Neural cell (in vitro differentiated cells): ENCODE measurements at regions not wholly inside any gene's neighbourhood (a gene's known extent, or its start where the extent isn't known, plus 50 kb on each side); places are given as distances from the start of the nearest gene placed in this dataset.

Experiments used
- H2AFZ ChIP-seq: fragments of 200-600, 300-800 bp; sonication (generic), shearing (Covaris generic); 2 replicates; pipeline ENCODE4 v1.6.0; 2014; ENCODE audit warnings: low read depth, mild to moderate bottlenecking, antibody characterized with exemption, low read length, moderate library complexity
- H3F3A ChIP-seq: fragments of 200-600 bp; shearing (Covaris generic); 2 replicates; pipeline ENCODE4 v1.6.1; 2016; ENCODE audit warnings: mild to moderate bottlenecking, moderate library complexity, mixed read lengths, antibody characterized with exemption, low read length; ENCODE audit not compliant: insufficient read depth, poor library complexity, severe bottlenecking
- H3K27ac ChIP-seq: fragments of 200-600, 300-800 bp; sonication (generic), shearing (Covaris generic); 2 replicates; pipeline ENCODE4 v1.5.1; 2014; ENCODE audit warnings: mild to moderate bottlenecking, low read length, moderate library complexity
- H3K27me3 ChIP-seq: fragments of 300-800, 200-600 bp; sonication (generic), shearing (Covaris generic); 2 replicates; pipeline ENCODE4 v1.6.0; 2014; ENCODE audit warnings: mild to moderate bottlenecking, low read depth, low read length, moderate library complexity; ENCODE audit not compliant: insufficient read depth
- H3K36me3 ChIP-seq: fragments of 300-800, 200-600 bp; sonication (generic), shearing (Covaris generic); 2 replicates; pipeline ENCODE4 v1.5.1; 2014; ENCODE audit warnings: mild to moderate bottlenecking, antibody characterized with exemption, low read length, moderate library complexity; ENCODE audit not compliant: insufficient read depth
- H3K4me2 ChIP-seq: fragments of 300-800, 200-600 bp; sonication (generic), shearing (Covaris generic); 2 replicates; pipeline ENCODE4 v1.6.0; 2014; ENCODE audit warnings: mild to moderate bottlenecking, low read length
- H3K4me3 ChIP-seq: fragments of 300-800, 200-600 bp; sonication (generic), shearing (Covaris generic); 2 replicates; pipeline ENCODE4 v1.5.1; 2014; ENCODE audit warnings: mild to moderate bottlenecking, low read length, moderate library complexity
- H3K79me2 ChIP-seq: fragments of 200-600 bp; shearing (Covaris generic); replicated peaks from 2 replicates; pipeline ENCODE4 v1.6.0; 2014; ENCODE audit warnings: mild to moderate bottlenecking, low read length, moderate library complexity; ENCODE audit not compliant: insufficient read depth
- H3K9ac ChIP-seq: fragments of 300-800, 200-600 bp; sonication (generic), shearing (Covaris generic); 2 replicates; pipeline ENCODE4 v1.6.1; 2016; ENCODE audit warnings: mild to moderate bottlenecking, low read length, mixed read lengths
- H3K9me2 ChIP-seq: fragments of 200-600 bp; shearing (Covaris generic); 2 replicates; pipeline ENCODE4 v1.6.1; 2016; ENCODE audit warnings: mild to moderate bottlenecking, low read length, mixed read lengths; ENCODE audit not compliant: insufficient read depth
- H3K9me3 ChIP-seq: fragments of 200-600, 300-800 bp; sonication (generic), shearing (Covaris generic); 2 replicates; pipeline ENCODE4 v1.6.1; 2016; ENCODE audit warnings: mild to moderate bottlenecking, mixed run types, low read length, moderate library complexity, mixed read lengths
- H4K20me1 ChIP-seq: fragments of 200-600 bp; shearing (Covaris generic); 2 replicates; pipeline ENCODE4 v1.6.1; 2016; ENCODE audit warnings: mild to moderate bottlenecking, mixed run types; ENCODE audit not compliant: insufficient read depth
- EP300 ChIP-seq: fragments of 450-650 bp; conservative IDR thresholded peaks from 2 replicates; pipeline ENCODE4 v1.6.1; 2014; ENCODE audit warnings: antibody characterized with exemption, mild to moderate bottlenecking, moderate library complexity; ENCODE audit not compliant: poor library complexity, severe bottlenecking
- EZH2 ChIP-seq: fragments of 200-600, 300-800 bp; shearing (Covaris generic), sonication (generic); IDR thresholded peaks from 2 replicates; pipeline ENCODE4 v1.6.1; 2014; ENCODE audit warnings: antibody characterized with exemption, low read length, borderline replicate concordance, mild to moderate bottlenecking; ENCODE audit not compliant: insufficient read depth, poor library complexity, severe bottlenecking
- MXI1 ChIP-seq: fragments of 450-650 bp; conservative IDR thresholded peaks from 2 replicates; pipeline ENCODE4 v1.6.1; 2014; ENCODE audit warnings: antibody characterized with exemption, mild to moderate bottlenecking; ENCODE audit not compliant: poor library complexity, severe bottlenecking
- POLR2AphosphoS5 ChIP-seq: IDR thresholded peaks from 2 replicates; pipeline ENCODE4 v1.6.1; 2012
- RAD21 ChIP-seq: fragments of 450-650 bp; conservative IDR thresholded peaks from 2 replicates; pipeline ENCODE4 v1.6.1; 2014; ENCODE audit warnings: antibody characterized with exemption, mild to moderate bottlenecking, moderate library complexity
- REST ChIP-seq: IDR thresholded peaks from 2 replicates; pipeline ENCODE4 v1.6.1; 2012; ENCODE audit warnings: borderline replicate concordance
- SMC3 ChIP-seq: fragments of 450-650 bp; conservative IDR thresholded peaks from 2 replicates; pipeline ENCODE4 v1.6.1; 2014; ENCODE audit warnings: antibody characterized with exemption, mild to moderate bottlenecking, moderate library complexity; ENCODE audit not compliant: poor library complexity
- TAF1 ChIP-seq: IDR thresholded peaks from 2 replicates; pipeline ENCODE4 v1.6.1; 2012; ENCODE audit warnings: low read depth
- TF ChIP-seq, protein P1 (sequence below): fragments of 450-650 bp; IDR thresholded peaks from 2 replicates; pipeline ENCODE4 v1.5.1; 2014; ENCODE audit warnings: antibody characterized with exemption, mild to moderate bottlenecking, moderate library complexity; ENCODE audit not compliant: poor library complexity, severe bottlenecking

DNA sequence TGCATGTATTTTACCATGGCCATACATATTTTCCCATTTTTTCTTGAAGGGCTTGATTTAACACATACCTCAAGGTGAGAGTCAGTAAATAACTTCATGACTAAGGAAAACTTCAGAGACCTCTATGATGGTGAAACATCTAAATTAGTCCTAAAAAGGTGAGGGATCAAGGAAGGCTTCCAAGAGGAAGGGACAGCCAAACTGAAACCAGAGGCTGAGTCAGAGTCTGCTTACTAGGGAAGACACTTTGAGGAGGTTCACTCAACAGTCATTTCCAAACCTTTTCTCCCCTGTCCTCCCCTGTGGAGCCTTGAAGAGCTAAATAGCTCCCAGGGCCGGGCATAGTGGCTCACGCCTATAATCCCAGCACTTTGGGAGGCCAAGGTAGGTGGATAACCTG is 206.6 kb downstream of the SHQ1 start:
- Histone ChIP-seq H3K9me2 (no peaks in the 10 kb centered on the region), H3K4me3 (no peak overlapping the region), H3K9ac (no peak overlapping the region), H3K9me3 (no peaks in the 10 kb centered on the region), H4K20me1 (no peaks in the 10 kb centered on the region), H3K4me2 (no peak overlapping the region), H2AFZ (no peak overlapping the region), H3K36me3 (no peaks in the 10 kb centered on the region), H3K79me2 (no peaks in the 10 kb centered on the region), H3F3A (no peaks in the 10 kb centered on the region), H3K27me3 (no peaks in the 10 kb centered on the region), H3K27ac (no peak overlapping the region)
- TF ChIP-seq, protein P1, sequence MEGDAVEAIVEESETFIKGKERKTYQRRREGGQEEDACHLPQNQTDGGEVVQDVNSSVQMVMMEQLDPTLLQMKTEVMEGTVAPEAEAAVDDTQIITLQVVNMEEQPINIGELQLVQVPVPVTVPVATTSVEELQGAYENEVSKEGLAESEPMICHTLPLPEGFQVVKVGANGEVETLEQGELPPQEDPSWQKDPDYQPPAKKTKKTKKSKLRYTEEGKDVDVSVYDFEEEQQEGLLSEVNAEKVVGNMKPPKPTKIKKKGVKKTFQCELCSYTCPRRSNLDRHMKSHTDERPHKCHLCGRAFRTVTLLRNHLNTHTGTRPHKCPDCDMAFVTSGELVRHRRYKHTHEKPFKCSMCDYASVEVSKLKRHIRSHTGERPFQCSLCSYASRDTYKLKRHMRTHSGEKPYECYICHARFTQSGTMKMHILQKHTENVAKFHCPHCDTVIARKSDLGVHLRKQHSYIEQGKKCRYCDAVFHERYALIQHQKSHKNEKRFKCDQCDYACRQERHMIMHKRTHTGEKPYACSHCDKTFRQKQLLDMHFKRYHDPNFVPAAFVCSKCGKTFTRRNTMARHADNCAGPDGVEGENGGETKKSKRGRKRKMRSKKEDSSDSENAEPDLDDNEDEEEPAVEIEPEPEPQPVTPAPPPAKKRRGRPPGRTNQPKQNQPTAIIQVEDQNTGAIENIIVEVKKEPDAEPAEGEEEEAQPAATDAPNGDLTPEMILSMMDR: no peak
- TF ChIP-seq POLR2AphosphoS5: no peak
- TF ChIP-seq MXI1: no peak
- no peak for TF ChIP-seq RAD21
- no peak for TF ChIP-seq TAF1
- no peak for TF ChIP-seq EP300
- TF ChIP-seq REST: no peak
- TF ChIP-seq EZH2: no peak

DNA sequence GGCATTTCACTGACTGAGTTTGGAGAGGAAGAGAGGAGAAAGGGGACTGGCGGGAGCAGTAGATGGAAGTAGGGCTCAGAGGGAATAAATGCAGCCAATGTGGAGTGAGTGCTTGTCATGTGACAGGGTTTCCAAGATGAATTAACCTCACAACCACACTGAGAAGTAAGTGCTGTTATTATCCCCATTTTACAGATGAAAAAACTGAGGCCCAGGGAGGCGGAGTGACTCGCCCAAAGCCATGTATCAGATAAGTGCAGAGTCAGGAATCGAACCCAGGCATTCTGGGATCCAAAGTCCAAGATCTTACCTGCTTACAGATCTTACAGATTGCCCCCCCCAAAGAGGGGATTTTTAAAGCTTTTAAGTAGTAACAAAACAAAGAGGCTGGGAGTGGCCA is 207.2 kb downstream of the SHQ1 start:
- TF ChIP-seq SMC3 (no peak), REST (no peak), TAF1 (no peak), EP300 (no peak), EZH2 (no peak), POLR2AphosphoS5 (no peak), RAD21 (no peak), MXI1 (no peak)
- TF ChIP-seq, protein P1: no peak

More for the DNA sequence above, 207.2 kb downstream of the SHQ1 start:
- no peak overlapping the region for H3K9ac ChIP-seq
- H3K79me2 ChIP-seq: no peaks in the 10 kb centered on the region
- H3K4me2 ChIP-seq: no peak overlapping the region
- no peaks in the 10 kb centered on the region for H3K36me3 ChIP-seq
- no peak overlapping the region for H3K4me3 ChIP-seq
- H2AFZ ChIP-seq: no peak overlapping the region
- H3K9me2 ChIP-seq: no peaks in the 10 kb centered on the region
- H3F3A ChIP-seq: no peaks in the 10 kb centered on the region
- H3K27ac ChIP-seq: no peak overlapping the region
- no peaks in the 10 kb centered on the region for H3K27me3 ChIP-seq
- H4K20me1 ChIP-seq: no peaks in the 10 kb centered on the region
- H3K9me3 ChIP-seq: no peaks in the 10 kb centered on the region
